Endothelial cell (in vitro differentiated cells): ENCODE measurements at regions not wholly inside any gene's neighbourhood (a gene's known extent, or its start where the extent isn't known, plus 50 kb on each side); places are given as distances from the start of the nearest gene placed in this dataset.

Experiments
- DNase-seq: peaks from one replicate; pipeline ENCODE4 v3.0.0; 2021; ENCODE audit warnings: low spot score
- H3K27ac Mint-ChIP-seq: one replicate; pipeline ENCODE4 v1.8.0; 2021; ENCODE audit warnings: mixed read lengths, inconsistent platforms; ENCODE audit not compliant: unreplicated experiment
- H3K27me3 Mint-ChIP-seq: one replicate; pipeline ENCODE4 v1.8.0; 2021; ENCODE audit warnings: mild to moderate bottlenecking, moderate library complexity, mixed read lengths, inconsistent platforms; ENCODE audit not compliant: unreplicated experiment
- H3K36me3 Mint-ChIP-seq: one replicate; pipeline ENCODE4 v1.8.0; 2021; ENCODE audit warnings: mild to moderate bottlenecking, low read depth, mixed read lengths, inconsistent platforms; ENCODE audit not compliant: unreplicated experiment
- H3K4me1 Mint-ChIP-seq: one replicate; pipeline ENCODE4 v1.8.0; 2021; ENCODE audit warnings: mild to moderate bottlenecking, mixed read lengths, inconsistent platforms; ENCODE audit not compliant: unreplicated experiment
- H3K4me3 Mint-ChIP-seq: one replicate; pipeline ENCODE4 v1.8.0; 2021; ENCODE audit warnings: mild to moderate bottlenecking, mixed read lengths, inconsistent platforms; ENCODE audit not compliant: unreplicated experiment
- H3K9me3 Mint-ChIP-seq: one replicate; pipeline ENCODE4 v1.8.0; 2021; ENCODE audit warnings: mixed read lengths, inconsistent platforms; ENCODE audit not compliant: unreplicated experiment
- CTCF ChIP-seq: fragments of 200-600 bp; sonication (generic); IDR thresholded peaks from one replicate; pipeline ENCODE4 v1.5.0; 2021; ENCODE audit warnings: antibody characterized with exemption; ENCODE audit not compliant: unreplicated experiment

- Mint-ChIP-seq H3K4me3 (no peak overlapping the region), H3K27ac (no peak overlapping the region), H3K9me3 (no peaks in the 10 kb centered on the region), H3K27me3 (no peaks in the 10 kb centered on the region), H3K4me1 (no peaks in the 10 kb centered on the region), H3K36me3 (no peaks in the 10 kb centered on the region)
- no peak for DNase-seq
- no peak for TF ChIP-seq CTCF
Measured at GRCh38 chr18:60111525-60111924, 211.7 kb downstream of the PMAIP1 start.

- DNase-seq = no peak
- no peak for TF ChIP-seq CTCF
- H3K4me1 Mint-ChIP-seq = no peaks in the 10 kb centered on the region
- H3K27me3 Mint-ChIP-seq = no peaks in the 10 kb centered on the region
- no peaks in the 10 kb centered on the region for H3K36me3 Mint-ChIP-seq
- no peak overlapping the region for H3K4me3 Mint-ChIP-seq
- H3K9me3 Mint-ChIP-seq = no peaks in the 10 kb centered on the region
- H3K27ac Mint-ChIP-seq = no peak overlapping the region
Measured at GRCh38 chr18:60110836-60111235, 211.0 kb downstream of the PMAIP1 start.

GRCh38 chr18:60100778-60101177 lies 201.0 kb downstream of the PMAIP1 start:
- no peak for TF ChIP-seq CTCF
- Mint-ChIP-seq H3K4me3 (no peak overlapping the region), H3K27ac (no peak overlapping the region), H3K36me3 (no peaks in the 10 kb centered on the region), H3K27me3 (no peaks in the 10 kb centered on the region), H3K9me3 (no peaks in the 10 kb centered on the region), H3K4me1 (peaks cover 3% of the 10 kb centered on the region)
- no peak for DNase-seq

GRCh38 chr18:60099709-60100108 lies 199.9 kb downstream of the PMAIP1 start:
- Mint-ChIP-seq H3K4me3 (no peak overlapping the region), H3K27me3 (no peaks in the 10 kb centered on the region), H3K4me1 (peaks cover 3% of the 10 kb centered on the region), H3K27ac (no peak overlapping the region), H3K36me3 (no peaks in the 10 kb centered on the region), H3K9me3 (no peaks in the 10 kb centered on the region)
- DNase-seq = no peak
- no peak for TF ChIP-seq CTCF

GRCh38 chr18:60096428-60096827 lies 196.6 kb downstream of the PMAIP1 start:
- Mint-ChIP-seq H3K4me1 (peaks cover 3% of the 10 kb centered on the region), H3K36me3 (no peaks in the 10 kb centered on the region), H3K27ac (no peak overlapping the region), H3K27me3 (no peaks in the 10 kb centered on the region), H3K4me3 (no peak overlapping the region), H3K9me3 (no peaks in the 10 kb centered on the region)
- TF ChIP-seq CTCF = no peak
- no peak for DNase-seq
